Vagina (tissue), 2 donors: ENCODE measurements at regions not wholly inside any gene's neighbourhood (a gene's known extent, or its start where the extent isn't known, plus 50 kb on each side); places are given as distances from the start of the nearest gene placed in this dataset.

Source experiments
- DNase-seq, 2 donors: peaks; one replicate each; pipeline ENCODE4 v3.0.0-alpha.2; 2017; ENCODE audit errors: extremely low spot score in 2 of 2
- H3K27ac ChIP-seq: fragments of 200-600 bp; sonication (generic); one replicate; pipeline ENCODE4 v1.5.1; 2019
- H3K27me3 ChIP-seq: fragments of 200-600 bp; sonication (generic); one replicate; pipeline ENCODE4 v1.5.1; 2019
- H3K36me3 ChIP-seq, 2 donors: fragments of 200-600 bp; sonication (generic); one replicate each; pipeline ENCODE4 v1.5.1; 2017 to 2019
- H3K4me1 ChIP-seq: fragments of 200-600 bp; sonication (generic); one replicate; pipeline ENCODE4 v1.5.1; 2019
- H3K4me3 ChIP-seq, 2 donors: fragments of 200-600 bp; sonication (generic); 1 replicate in 1 of 2; 2 replicates in 1 of 2; pipeline ENCODE4 v1.5.1; 2016 to 2019
- H3K9me3 ChIP-seq: fragments of 200-600 bp; sonication (generic); one replicate; pipeline ENCODE4 v1.5.1; 2019
- POLR2A ChIP-seq, 2 donors: fragments of 450-650 bp; IDR thresholded peaks; one replicate each; pipeline ENCODE4 v1.6.1; 2017; ENCODE audit warnings: antibody characterized with exemption in 2 of 2, mild to moderate bottlenecking in 2 of 2, moderate library complexity in 2 of 2
- POLR2AphosphoS5 ChIP-seq, 2 donors: sonication (generic); formaldehyde crosslinking; IDR thresholded peaks; one replicate each; pipeline ENCODE4 v1.9.0; 2017; ENCODE audit warnings: antibody characterized with exemption in 2 of 2, mild to moderate bottlenecking in 2 of 2, low read depth in 1 of 2; ENCODE audit not compliant: insufficient read depth in 1 of 2
- intact Hi-C: fragments of 100-400 bp; cut with DNase I; formaldehyde crosslinking; loops from one replicate; pipeline ENCODE4 v1.15.1; 2023
- TF ChIP-seq, protein P1 (sequence below), 3 experiments: fragments of 450-650 bp in 2 of 3; fragments of 200-600 bp in 1 of 3; sonication (generic) in 1 of 3; IDR thresholded peaks; one replicate each; pipeline ENCODE4 v1.5.1; 2017 to 2019; ENCODE audit warnings: antibody characterized with exemption in 3 of 3, mild to moderate bottlenecking in 2 of 3, moderate library complexity in 2 of 3

DNA sequence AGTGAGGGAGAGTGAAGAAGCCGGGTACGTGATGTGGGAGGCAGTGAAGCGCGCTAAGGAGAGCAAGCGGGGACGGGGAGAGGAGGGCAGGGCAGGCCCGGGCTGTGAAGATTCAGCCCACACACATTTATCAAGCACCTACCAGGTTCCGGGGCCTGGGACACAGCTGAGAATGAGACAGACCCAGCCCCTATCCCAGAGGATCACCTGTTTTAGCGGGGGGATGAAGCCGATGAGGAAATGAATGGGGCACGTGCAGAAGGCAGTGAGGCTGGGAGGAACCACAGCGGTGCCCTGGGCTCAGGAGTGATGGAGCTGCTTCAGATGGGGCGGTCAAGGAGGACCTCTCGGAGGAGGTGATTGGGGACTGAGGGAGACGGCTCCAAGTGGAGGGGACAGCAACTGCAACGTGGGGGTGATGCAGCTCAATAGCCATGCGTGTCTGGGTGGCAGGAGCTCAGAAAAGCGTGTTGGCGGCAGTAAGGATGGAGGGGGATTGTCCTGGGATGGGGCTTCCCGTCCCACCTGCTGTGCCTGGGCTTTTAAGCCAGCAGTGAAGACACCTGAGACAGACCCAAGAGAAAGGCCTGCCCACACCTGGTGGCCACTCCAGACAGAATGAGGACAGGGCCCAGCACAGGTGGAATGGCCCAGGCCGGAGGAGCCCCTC lies 77.5 kb upstream of the UNC5A start:
- H3K27me3 ChIP-seq = no peaks in the 10 kb centered on the region
- H3K9me3 ChIP-seq = no peaks in the 10 kb centered on the region
- no peaks in the 10 kb centered on the region for H3K4me1 ChIP-seq
- H3K27ac ChIP-seq = no peak overlapping the region
- no peak for TF ChIP-seq POLR2A (IDR thresholded peaks at IDR 0.05)
- TF ChIP-seq, protein P1, sequence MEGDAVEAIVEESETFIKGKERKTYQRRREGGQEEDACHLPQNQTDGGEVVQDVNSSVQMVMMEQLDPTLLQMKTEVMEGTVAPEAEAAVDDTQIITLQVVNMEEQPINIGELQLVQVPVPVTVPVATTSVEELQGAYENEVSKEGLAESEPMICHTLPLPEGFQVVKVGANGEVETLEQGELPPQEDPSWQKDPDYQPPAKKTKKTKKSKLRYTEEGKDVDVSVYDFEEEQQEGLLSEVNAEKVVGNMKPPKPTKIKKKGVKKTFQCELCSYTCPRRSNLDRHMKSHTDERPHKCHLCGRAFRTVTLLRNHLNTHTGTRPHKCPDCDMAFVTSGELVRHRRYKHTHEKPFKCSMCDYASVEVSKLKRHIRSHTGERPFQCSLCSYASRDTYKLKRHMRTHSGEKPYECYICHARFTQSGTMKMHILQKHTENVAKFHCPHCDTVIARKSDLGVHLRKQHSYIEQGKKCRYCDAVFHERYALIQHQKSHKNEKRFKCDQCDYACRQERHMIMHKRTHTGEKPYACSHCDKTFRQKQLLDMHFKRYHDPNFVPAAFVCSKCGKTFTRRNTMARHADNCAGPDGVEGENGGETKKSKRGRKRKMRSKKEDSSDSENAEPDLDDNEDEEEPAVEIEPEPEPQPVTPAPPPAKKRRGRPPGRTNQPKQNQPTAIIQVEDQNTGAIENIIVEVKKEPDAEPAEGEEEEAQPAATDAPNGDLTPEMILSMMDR (IDR thresholded peaks at IDR 0.05) = no peak
- TF ChIP-seq POLR2AphosphoS5 (IDR thresholded peaks at IDR 0.05; ENCODE audit: insufficient read depth in 1 of 2, low read depth in 1 of 2) = no peak
- no peak for DNase-seq
- intact Hi-C loops = no loop called here
- no peak overlapping the region for H3K4me3 ChIP-seq
- no peaks in the 10 kb centered on the region for H3K36me3 ChIP-seq

DNA sequence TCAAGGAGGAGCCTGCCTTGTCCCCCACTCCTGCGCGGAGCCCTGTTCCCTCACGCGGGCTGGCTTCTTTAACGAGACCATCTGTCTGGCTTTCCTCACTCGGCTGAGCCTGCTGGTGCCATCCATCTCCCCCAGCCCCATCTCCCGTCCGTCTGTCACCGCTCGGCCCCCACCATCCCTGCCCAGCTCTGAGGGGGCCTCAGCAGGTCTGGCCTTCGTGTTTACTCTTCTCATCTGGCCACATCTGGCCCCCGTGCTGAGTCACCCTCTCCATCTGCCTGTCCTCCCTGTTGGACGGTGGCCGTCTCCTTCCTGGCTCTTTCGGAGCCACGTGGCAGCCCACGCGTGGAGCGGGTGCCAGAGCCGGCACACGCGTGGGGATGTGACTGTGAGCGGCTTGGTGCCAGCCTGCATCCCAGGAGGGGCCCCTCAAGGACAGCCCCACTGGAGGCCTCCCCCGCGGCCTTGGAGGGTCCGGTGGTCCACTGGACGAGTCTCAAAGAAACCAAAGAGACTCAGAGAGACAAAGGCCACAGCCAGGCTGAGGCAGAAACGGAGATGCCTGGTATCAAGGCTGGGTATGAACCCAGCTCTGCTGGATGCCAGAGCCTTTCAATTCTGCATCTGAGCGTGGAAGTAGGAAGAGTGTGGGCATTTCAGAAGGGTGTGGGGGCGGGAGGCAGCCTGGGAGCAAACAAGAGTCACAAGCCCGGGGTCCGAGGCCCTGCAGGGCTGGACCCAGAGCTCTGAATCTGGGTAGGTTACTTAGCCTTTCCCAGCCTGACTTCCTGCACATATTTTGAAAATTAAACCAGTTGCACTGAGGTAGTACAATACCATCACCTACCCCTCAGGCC lies 76.7 kb upstream of the UNC5A start:
- H3K27ac ChIP-seq = no peak overlapping the region
- no peaks in the 10 kb centered on the region for H3K9me3 ChIP-seq
- no peak for DNase-seq
- TF ChIP-seq POLR2AphosphoS5 (IDR thresholded peaks at IDR 0.05; ENCODE audit: insufficient read depth in 1 of 2, low read depth in 1 of 2) = no peak
- no peak for TF ChIP-seq POLR2A (IDR thresholded peaks at IDR 0.05)
- TF ChIP-seq, protein P1 (IDR thresholded peaks at IDR 0.05) = no peak
- intact Hi-C loops = no loop called here
- no peak overlapping the region for H3K4me3 ChIP-seq
- H3K27me3 ChIP-seq = no peaks in the 10 kb centered on the region
- H3K36me3 ChIP-seq = no peaks in the 10 kb centered on the region
- no peaks in the 10 kb centered on the region for H3K4me1 ChIP-seq

DNA sequence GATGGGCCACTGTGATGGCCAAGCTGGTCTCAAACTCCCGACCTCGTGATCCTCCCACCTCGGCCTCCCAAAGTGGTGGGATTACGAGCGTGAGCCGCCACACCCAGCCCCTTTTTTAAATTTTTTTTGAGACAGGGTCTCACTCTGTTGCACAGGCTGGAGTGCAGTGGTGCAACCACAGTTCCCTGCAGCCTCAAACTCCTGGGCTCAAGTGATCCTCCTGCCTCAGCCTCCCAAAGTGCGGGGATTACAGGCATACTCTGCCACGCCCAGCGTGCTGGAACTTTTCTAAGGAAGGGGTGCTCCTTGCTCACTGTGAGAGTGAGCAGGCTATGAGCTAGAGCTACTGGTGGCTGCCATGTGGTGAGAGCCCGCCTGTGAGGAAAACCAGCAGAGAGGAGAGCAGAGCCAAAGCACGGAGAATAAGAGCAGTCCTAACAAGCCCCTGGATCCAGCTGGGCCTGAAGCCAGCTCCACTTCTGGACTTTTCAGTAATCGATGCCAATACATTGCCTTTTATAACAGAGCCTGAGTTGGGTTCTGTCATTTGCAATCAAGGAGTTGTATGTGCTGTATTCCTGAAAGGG lies 75.5 kb upstream of the UNC5A start:
- Histone ChIP-seq H3K4me3 (no peak overlapping the region), H3K27me3 (no peaks in the 10 kb centered on the region), H3K36me3 (no peaks in the 10 kb centered on the region), H3K9me3 (no peaks in the 10 kb centered on the region), H3K4me1 (no peaks in the 10 kb centered on the region), H3K27ac (no peak overlapping the region)
- TF ChIP-seq, protein P1 (IDR thresholded peaks at IDR 0.05) = no peak
- TF ChIP-seq POLR2A (IDR thresholded peaks at IDR 0.05) = no peak
- TF ChIP-seq POLR2AphosphoS5 (IDR thresholded peaks at IDR 0.05; ENCODE audit: insufficient read depth in 1 of 2, low read depth in 1 of 2) = no peak
- intact Hi-C loops = no loop called here
- DNase-seq = peak in 1 of 2 donors; percentile 52

DNA sequence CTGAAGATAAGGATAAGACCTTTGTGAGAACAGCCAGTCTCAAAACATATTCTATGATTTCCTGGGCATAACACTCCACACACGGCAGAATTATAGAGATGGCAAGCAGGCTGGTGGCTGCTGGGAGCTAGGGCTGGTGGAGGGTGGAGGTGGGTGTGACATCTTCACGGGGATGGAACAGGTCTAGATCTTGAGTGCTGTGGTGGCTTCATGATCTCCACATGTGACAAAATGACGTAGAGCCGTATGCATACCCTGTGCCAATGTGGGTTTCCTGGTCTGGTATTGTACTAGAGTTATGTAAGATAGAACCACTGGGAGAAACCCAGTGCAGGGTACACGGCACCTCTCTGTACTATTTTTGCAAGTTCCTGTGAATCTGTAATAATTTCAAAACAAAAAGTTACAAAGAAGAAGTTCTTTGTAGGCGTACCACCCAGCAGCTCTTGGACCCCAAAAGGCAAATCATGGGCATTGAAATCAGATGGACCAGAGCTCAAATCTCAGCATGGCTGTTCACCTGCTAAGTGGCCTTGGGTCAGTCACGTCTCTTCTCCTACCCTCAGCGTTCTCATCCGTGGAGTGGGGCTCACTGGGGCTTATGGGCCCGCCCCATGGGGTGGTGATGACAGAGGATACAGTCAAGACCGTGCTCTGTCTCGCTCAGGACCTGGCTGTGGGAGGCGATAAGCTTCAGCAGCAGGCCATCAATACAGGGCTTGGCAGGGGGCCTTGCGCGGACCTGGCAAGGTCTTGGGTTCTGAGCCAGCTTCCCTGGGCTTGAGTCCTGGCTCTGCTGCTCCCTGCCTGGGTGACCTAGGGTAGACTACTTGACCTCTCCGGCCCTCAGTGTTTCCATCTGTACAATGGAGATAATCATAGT lies 74.7 kb upstream of the UNC5A start:
- Histone ChIP-seq H3K4me3 (no peak overlapping the region), H3K27ac (no peak overlapping the region), H3K9me3 (no peaks in the 10 kb centered on the region), H3K27me3 (no peaks in the 10 kb centered on the region), H3K36me3 (no peaks in the 10 kb centered on the region), H3K4me1 (no peaks in the 10 kb centered on the region)
- DNase-seq = peak in 1 of 2 donors; percentile 81
- TF ChIP-seq POLR2A (IDR thresholded peaks at IDR 0.05) = no peak
- TF ChIP-seq POLR2AphosphoS5 (IDR thresholded peaks at IDR 0.05; ENCODE audit: insufficient read depth in 1 of 2, low read depth in 1 of 2) = no peak
- TF ChIP-seq, protein P1 (IDR thresholded peaks at IDR 0.05) = no peak
- intact Hi-C loops = no loop called here
